Stomach smooth muscle (tissue), 2 donors: ENCODE measurements at regions not wholly inside any gene's neighbourhood (a gene's known extent, or its start where the extent isn't known, plus 50 kb on each side); places are given as distances from the start of the nearest gene placed in this dataset.

Experiments
- H3K27ac ChIP-seq: one replicate; pipeline ENCODE4 v1.7.0; 2013; ENCODE audit warnings: mild to moderate bottlenecking, low read length, inconsistent platforms
- H3K27me3 ChIP-seq, 2 donors: one replicate each; pipeline ENCODE4 v1.7.0; 2013; ENCODE audit warnings: low read length in 2 of 2; ENCODE audit not compliant: insufficient read depth in 2 of 2, control insufficient read depth in 1 of 2
- H3K36me3 ChIP-seq, 2 donors: one replicate each; pipeline ENCODE4 v1.7.0; 2013; ENCODE audit warnings: low read length in 2 of 2; ENCODE audit not compliant: control insufficient read depth in 2 of 2, insufficient read depth in 2 of 2
- H3K4me1 ChIP-seq: one replicate; pipeline ENCODE4 v1.7.0; 2013; ENCODE audit warnings: low read length; ENCODE audit not compliant: control insufficient read depth, insufficient read depth
- H3K4me3 ChIP-seq, 2 donors: one replicate each; pipeline ENCODE4 v1.7.0; 2013; ENCODE audit warnings: low read length in 2 of 2
- H3K9ac ChIP-seq, 2 donors: one replicate each; pipeline ENCODE4 v1.7.0; 2013; ENCODE audit warnings: low read length in 2 of 2, mild to moderate bottlenecking in 1 of 2
- H3K9me3 ChIP-seq, 2 donors: one replicate each; pipeline ENCODE4 v1.7.0; 2013; ENCODE audit warnings: low read length in 2 of 2; ENCODE audit not compliant: control insufficient read depth in 2 of 2
- donor health status: healthy.
- donor health status: Pancreatic carcinoma.

- no peaks in the 10 kb centered on the region for H3K4me1 ChIP-seq
- H3K27me3 ChIP-seq: no peaks in the 10 kb centered on the region
- no peaks in the 10 kb centered on the region for H3K36me3 ChIP-seq
- no peak overlapping the region for H3K27ac ChIP-seq
- no peak overlapping the region for H3K4me3 ChIP-seq
- no peaks in the 10 kb centered on the region for H3K9me3 ChIP-seq
- no peak overlapping the region for H3K9ac ChIP-seq
These were observed 118.1 kb upstream of the ANKRD1 start for GRCh38 chr10:91038971-91039370.

- Histone ChIP-seq H3K27me3 (no peaks in the 10 kb centered on the region), H3K4me1 (no peaks in the 10 kb centered on the region), H3K27ac (no peak overlapping the region), H3K36me3 (no peaks in the 10 kb centered on the region), H3K4me3 (no peak overlapping the region), H3K9ac (no peak overlapping the region), H3K9me3 (no peaks in the 10 kb centered on the region)
These were observed 119.5 kb upstream of the ANKRD1 start for GRCh38 chr10:91040343-91040742.

GRCh38 chr10:91042069-91042468 is 121.2 kb upstream of the ANKRD1 start:
- no peak overlapping the region for H3K9ac ChIP-seq
- H3K4me1 ChIP-seq: no peaks in the 10 kb centered on the region
- H3K9me3 ChIP-seq: no peaks in the 10 kb centered on the region
- H3K36me3 ChIP-seq: no peaks in the 10 kb centered on the region
- H3K4me3 ChIP-seq: no peak overlapping the region
- no peaks in the 10 kb centered on the region for H3K27me3 ChIP-seq
- H3K27ac ChIP-seq: no peak overlapping the region

- H3K27ac ChIP-seq: no peak overlapping the region
- H3K4me1 ChIP-seq: no peaks in the 10 kb centered on the region
- no peaks in the 10 kb centered on the region for H3K9me3 ChIP-seq
- H3K27me3 ChIP-seq: no peaks in the 10 kb centered on the region
- no peak overlapping the region for H3K9ac ChIP-seq
- no peak overlapping the region for H3K4me3 ChIP-seq
- H3K36me3 ChIP-seq: no peaks in the 10 kb centered on the region
These were observed 122.5 kb upstream of the ANKRD1 start for GRCh38 chr10:91043173-91043910.

GRCh38 chr10:91046869-91047268 is 126.0 kb upstream of the ANKRD1 start:
- H3K27me3 ChIP-seq: no peaks in the 10 kb centered on the region
- no peak overlapping the region for H3K27ac ChIP-seq
- H3K36me3 ChIP-seq: no peaks in the 10 kb centered on the region
- no peak overlapping the region for H3K4me3 ChIP-seq
- H3K4me1 ChIP-seq: no peaks in the 10 kb centered on the region
- H3K9me3 ChIP-seq: no peaks in the 10 kb centered on the region
- no peak overlapping the region for H3K9ac ChIP-seq

GRCh38 chr10:91048380-91048779 is 127.5 kb upstream of the ANKRD1 start:
- Histone ChIP-seq H3K27ac (no peak overlapping the region), H3K9me3 (no peaks in the 10 kb centered on the region), H3K27me3 (no peaks in the 10 kb centered on the region), H3K9ac (no peak overlapping the region), H3K4me1 (no peaks in the 10 kb centered on the region), H3K4me3 (no peak overlapping the region), H3K36me3 (no peaks in the 10 kb centered on the region)

GRCh38 chr10:91049296-91049987 is 128.6 kb upstream of the ANKRD1 start:
- H3K9ac ChIP-seq: no peak overlapping the region
- H3K27ac ChIP-seq: no peak overlapping the region
- H3K4me1 ChIP-seq: no peaks in the 10 kb centered on the region
- H3K36me3 ChIP-seq: no peaks in the 10 kb centered on the region
- H3K27me3 ChIP-seq: no peaks in the 10 kb centered on the region
- no peak overlapping the region for H3K4me3 ChIP-seq
- no peaks in the 10 kb centered on the region for H3K9me3 ChIP-seq

GRCh38 chr10:91049988-91050360 is 129.1 kb upstream of the ANKRD1 start:
- H3K4me1 ChIP-seq: no peaks in the 10 kb centered on the region
- H3K27me3 ChIP-seq: no peaks in the 10 kb centered on the region
- no peak overlapping the region for H3K27ac ChIP-seq
- H3K9me3 ChIP-seq: no peaks in the 10 kb centered on the region
- no peaks in the 10 kb centered on the region for H3K36me3 ChIP-seq
- no peak overlapping the region for H3K4me3 ChIP-seq
- H3K9ac ChIP-seq: no peak overlapping the region

GRCh38 chr10:91050371-91051034 is 129.6 kb upstream of the ANKRD1 start:
- no peaks in the 10 kb centered on the region for H3K27me3 ChIP-seq
- H3K4me3 ChIP-seq: no peak overlapping the region
- no peaks in the 10 kb centered on the region for H3K36me3 ChIP-seq
- H3K4me1 ChIP-seq: no peaks in the 10 kb centered on the region
- no peak overlapping the region for H3K9ac ChIP-seq
- H3K9me3 ChIP-seq: no peaks in the 10 kb centered on the region
- no peak overlapping the region for H3K27ac ChIP-seq

GRCh38 chr10:91051829-91052228 is 130.9 kb upstream of the ANKRD1 start:
- no peak overlapping the region for H3K4me3 ChIP-seq
- H3K9me3 ChIP-seq: no peaks in the 10 kb centered on the region
- no peak overlapping the region for H3K9ac ChIP-seq

GRCh38 chr10:91054325-91054724 is 133.4 kb upstream of the ANKRD1 start:
- Histone ChIP-seq H3K4me1 (no peaks in the 10 kb centered on the region), H3K27ac (no peak overlapping the region), H3K27me3 (no peaks in the 10 kb centered on the region), H3K36me3 (no peaks in the 10 kb centered on the region), H3K9ac (no peak overlapping the region), H3K4me3 (no peak overlapping the region), H3K9me3 (no peaks in the 10 kb centered on the region)

More at GRCh38 chr10:91051829-91052228, 130.9 kb upstream of the ANKRD1 start:
- no peak overlapping the region for H3K27ac ChIP-seq
- H3K4me1 ChIP-seq: no peaks in the 10 kb centered on the region
- no peaks in the 10 kb centered on the region for H3K27me3 ChIP-seq
- H3K36me3 ChIP-seq: no peaks in the 10 kb centered on the region
